ENCODE measurements at regions not wholly inside any gene's neighbourhood (a gene's known extent, or its start where the extent isn't known, plus 50 kb on each side); places are given as distances from the start of the nearest gene placed in this dataset.

DNA sequence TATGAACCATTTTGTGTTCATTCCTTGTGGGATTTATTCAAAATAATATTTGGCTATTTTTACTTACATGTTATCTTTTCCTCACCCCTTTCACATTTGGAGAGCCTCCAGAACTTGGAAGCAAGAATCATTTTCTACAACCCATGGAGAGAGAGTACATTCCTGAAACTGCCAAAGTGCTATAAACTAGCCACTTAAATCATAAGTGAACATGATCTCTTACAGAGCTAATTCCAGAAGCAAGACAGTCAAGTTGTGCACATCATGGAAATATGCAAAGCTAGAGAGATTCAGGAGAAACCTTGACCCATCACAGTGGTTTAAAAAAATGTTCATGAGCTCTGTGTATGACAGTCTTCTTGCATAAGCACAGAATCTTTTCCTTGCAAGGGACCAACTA lies 883.6 kb upstream of the C9orf72 start:
- no peak for TF ChIP-seq CTCF (IDR thresholded peaks at IDR 0.05)

- no peak for TF ChIP-seq CTCF (IDR thresholded peaks at IDR 0.05)
Measured at GRCh38 chr9:28464481-28465216, 891.4 kb upstream of the C9orf72 start.

GRCh38 chr9:28471261-28471660 lies 898.0 kb upstream of the C9orf72 start:
- TF ChIP-seq CTCF (IDR thresholded peaks at IDR 0.05), result no peak

DNA sequence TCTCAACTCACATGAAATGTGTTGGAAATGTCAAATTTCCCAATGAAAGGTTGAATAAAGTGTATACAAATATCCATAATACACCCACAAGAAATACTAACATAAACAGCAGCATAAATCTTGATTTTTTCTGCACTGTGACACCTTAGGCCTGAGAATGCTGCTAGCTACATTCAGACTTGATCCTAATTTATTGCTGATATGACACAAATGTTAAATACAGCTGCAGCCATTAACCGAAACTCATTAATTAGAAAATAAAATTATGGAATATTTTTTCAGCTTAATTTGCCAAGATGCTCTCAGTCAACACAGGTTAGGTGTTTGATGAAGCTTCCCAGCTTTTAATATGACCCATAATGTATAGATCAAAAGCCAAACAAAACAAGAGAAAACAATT lies 914.3 kb upstream of the C9orf72 start:
- no peak for TF ChIP-seq CTCF (IDR thresholded peaks at IDR 0.05)

DNA sequence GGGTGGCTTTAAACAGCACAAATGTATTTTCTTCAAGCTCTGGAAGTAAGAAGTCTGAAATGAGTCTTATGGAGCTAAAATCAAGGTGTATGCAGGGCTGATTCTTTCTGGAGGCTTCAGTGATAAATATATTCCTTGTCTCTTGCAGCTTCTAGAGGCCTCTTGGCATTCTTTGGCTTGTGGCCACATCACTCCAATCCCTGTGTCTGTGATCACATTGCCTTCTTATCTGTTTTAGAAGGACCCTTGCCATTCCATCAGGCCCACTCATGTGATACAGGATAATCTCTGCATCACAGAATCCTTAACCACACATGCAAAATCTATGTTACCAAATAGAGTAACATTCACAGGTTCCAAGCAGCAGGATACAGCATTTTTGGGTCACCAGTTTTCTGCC lies 917.8 kb upstream of the C9orf72 start:
- TF ChIP-seq CTCF (IDR thresholded peaks at IDR 0.05), result no peak

- no peak for TF ChIP-seq CTCF (IDR thresholded peaks at IDR 0.05)
Measured at GRCh38 chr9:28502189-28502588, 928.9 kb upstream of the C9orf72 start.

- no peak for TF ChIP-seq CTCF (IDR thresholded peaks at IDR 0.05)
Measured at GRCh38 chr9:28502741-28503140, 929.5 kb upstream of the C9orf72 start.

- TF ChIP-seq CTCF (IDR thresholded peaks at IDR 0.05), result no peak
Measured at GRCh38 chr9:28503573-28503972, 930.3 kb upstream of the C9orf72 start.
